ENCODE measurements at regions not wholly inside any gene's neighbourhood (a gene's known extent, or its start where the extent isn't known, plus 50 kb on each side); places are given as distances from the start of the nearest gene placed in this dataset.

DNA sequence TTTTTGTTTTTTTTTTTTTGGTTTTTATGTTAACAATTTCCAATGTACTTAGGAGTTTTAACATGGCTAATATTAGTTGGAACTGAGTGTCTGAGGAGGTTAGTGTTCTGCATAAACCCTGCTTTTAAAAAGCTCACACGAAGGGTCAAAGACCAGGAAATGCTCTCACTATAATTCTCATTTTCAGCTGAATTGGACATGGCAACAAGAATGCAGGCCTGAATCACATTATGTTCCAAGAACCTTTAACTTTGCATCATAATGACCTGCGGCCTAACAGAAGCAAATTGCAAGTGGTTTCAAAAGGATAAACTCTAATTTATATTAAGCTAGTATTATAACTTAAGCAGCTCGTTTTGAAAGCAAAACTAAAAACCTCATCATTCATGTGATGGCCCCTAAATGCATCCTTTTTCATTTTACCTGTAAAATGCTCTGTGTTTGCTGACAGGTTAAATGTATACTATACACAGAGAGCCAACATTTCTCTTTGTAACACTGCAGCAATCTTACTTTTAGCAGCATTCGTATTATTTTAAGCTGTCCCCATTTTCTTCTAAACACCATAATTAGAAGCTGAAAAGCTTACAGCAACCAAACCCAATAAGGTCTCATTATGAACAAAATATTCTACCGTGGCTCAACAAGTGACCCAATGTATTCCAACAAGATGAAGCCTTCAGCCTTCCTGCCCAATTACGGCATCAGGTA lies 242.8 kb upstream of the SP4 start (continued):
- no peak for TF ChIP-seq CBX3 (IDR thresholded peaks at IDR 0.05; ENCODE audit: low read depth)

DNA sequence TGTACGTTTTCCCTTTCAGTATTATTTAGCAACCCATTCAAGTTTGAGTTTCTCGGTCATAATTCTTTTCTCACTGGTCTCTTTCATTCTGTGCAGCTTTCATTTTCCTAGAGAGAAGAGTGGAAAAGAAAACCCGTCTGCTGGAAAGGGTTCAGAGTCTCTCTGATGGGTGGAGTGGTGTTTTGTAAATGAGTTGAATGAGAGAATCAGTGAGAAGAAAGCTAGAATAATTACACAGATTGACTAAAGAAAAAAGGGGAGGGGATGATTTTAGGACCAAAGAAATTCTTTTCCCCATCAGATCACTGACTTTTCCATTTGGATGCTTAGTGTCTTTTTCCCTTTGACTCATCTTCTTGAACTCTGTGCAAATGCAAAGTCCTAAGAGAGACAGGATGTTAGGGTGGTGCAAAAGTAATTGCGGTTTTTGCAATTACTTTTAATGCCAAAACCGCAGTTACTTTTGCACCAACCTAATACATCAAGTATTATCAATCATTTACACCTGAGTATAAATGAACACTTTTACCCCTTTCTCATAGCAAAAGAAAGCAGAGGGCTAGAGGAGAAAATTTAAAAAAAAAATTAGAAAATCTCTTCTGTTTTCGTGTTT lies 242.1 kb upstream of the SP4 start:
- TF ChIP-seq, protein P1, sequence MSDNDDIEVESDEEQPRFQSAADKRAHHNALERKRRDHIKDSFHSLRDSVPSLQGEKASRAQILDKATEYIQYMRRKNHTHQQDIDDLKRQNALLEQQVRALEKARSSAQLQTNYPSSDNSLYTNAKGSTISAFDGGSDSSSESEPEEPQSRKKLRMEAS (IDR thresholded peaks at IDR 0.05) = no peak
- TF ChIP-seq ZFX (IDR thresholded peaks at IDR 0.05) (no peak), FOSL1 (IDR thresholded peaks at IDR 0.05; ENCODE audit: low read depth) (no peak), SIN3A (IDR thresholded peaks at IDR 0.05; ENCODE audit: low read depth) (no peak), YY1 (IDR thresholded peaks at IDR 0.05; ENCODE audit: extremely low read depth, insufficient replicate concordance, low read depth, low read length) (no peak), JUND (IDR thresholded peaks at IDR 0.05) (no peak), POLR2AphosphoS5 (IDR thresholded peaks at IDR 0.05; ENCODE audit: low read depth, low read length) (no peak), SRF (IDR thresholded peaks at IDR 0.05; ENCODE audit: low read depth) (no peak), POLR2A (IDR thresholded peaks at IDR 0.05; ENCODE audit: borderline replicate concordance, extremely low read depth, insufficient read depth, insufficient read length) (no peak), SP1 (IDR thresholded peaks at IDR 0.05; ENCODE audit: low read depth) (no peak)
- TF ChIP-seq, protein P2, sequence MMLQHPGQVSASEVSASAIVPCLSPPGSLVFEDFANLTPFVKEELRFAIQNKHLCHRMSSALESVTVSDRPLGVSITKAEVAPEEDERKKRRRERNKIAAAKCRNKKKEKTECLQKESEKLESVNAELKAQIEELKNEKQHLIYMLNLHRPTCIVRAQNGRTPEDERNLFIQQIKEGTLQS (IDR thresholded peaks at IDR 0.05) = no peak
- TF ChIP-seq, protein P3, sequence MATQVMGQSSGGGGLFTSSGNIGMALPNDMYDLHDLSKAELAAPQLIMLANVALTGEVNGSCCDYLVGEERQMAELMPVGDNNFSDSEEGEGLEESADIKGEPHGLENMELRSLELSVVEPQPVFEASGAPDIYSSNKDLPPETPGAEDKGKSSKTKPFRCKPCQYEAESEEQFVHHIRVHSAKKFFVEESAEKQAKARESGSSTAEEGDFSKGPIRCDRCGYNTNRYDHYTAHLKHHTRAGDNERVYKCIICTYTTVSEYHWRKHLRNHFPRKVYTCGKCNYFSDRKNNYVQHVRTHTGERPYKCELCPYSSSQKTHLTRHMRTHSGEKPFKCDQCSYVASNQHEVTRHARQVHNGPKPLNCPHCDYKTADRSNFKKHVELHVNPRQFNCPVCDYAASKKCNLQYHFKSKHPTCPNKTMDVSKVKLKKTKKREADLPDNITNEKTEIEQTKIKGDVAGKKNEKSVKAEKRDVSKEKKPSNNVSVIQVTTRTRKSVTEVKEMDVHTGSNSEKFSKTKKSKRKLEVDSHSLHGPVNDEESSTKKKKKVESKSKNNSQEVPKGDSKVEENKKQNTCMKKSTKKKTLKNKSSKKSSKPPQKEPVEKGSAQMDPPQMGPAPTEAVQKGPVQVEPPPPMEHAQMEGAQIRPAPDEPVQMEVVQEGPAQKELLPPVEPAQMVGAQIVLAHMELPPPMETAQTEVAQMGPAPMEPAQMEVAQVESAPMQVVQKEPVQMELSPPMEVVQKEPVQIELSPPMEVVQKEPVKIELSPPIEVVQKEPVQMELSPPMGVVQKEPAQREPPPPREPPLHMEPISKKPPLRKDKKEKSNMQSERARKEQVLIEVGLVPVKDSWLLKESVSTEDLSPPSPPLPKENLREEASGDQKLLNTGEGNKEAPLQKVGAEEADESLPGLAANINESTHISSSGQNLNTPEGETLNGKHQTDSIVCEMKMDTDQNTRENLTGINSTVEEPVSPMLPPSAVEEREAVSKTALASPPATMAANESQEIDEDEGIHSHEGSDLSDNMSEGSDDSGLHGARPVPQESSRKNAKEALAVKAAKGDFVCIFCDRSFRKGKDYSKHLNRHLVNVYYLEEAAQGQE (IDR thresholded peaks at IDR 0.05; ENCODE audit: low read depth) = no peak
- Histone ChIP-seq H3K4me1 (ENCODE audit: control insufficient read depth in 1 of 2, insufficient read depth in 2 of 2, low read length in 2 of 2) (no peaks in the 10 kb centered on the region), H3K4me2 (ENCODE audit: low read length) (no peak overlapping the region), H3K36me3 (ENCODE audit: control insufficient read depth in 1 of 2, insufficient read depth in 2 of 2, low read length in 2 of 2) (no peaks in the 10 kb centered on the region), H3K79me2 (ENCODE audit: insufficient read depth, low read length) (no peaks in the 10 kb centered on the region), H3K9ac (ENCODE audit: low read length) (no peak overlapping the region), H3K27ac (ENCODE audit: low read depth, low read length) (no peak overlapping the region), H3K27me3 (ENCODE audit: insufficient read depth, low read length) (no peaks in the 10 kb centered on the region), H2AFZ (ENCODE audit: low read depth, low read length, poor library complexity, severe bottlenecking) (no peak overlapping the region), H3K9me3 (ENCODE audit: control insufficient read depth in 1 of 2, insufficient read depth in 1 of 2, low read depth in 1 of 2, low read length in 2 of 2) (no peaks in the 10 kb centered on the region), H3K9me2 (ENCODE audit: insufficient read depth) (no peaks in the 10 kb centered on the region), H3K4me3 (replicated peaks in 1 of 2; ENCODE audit: low read depth in 1 of 2, low read length in 2 of 2) (no peak overlapping the region), H4K20me1 (ENCODE audit: insufficient read depth) (no peaks in the 10 kb centered on the region)
- ATAC-seq (no peak), DNase-seq (ENCODE audit: low read depth, low spot score) (no peak)
- CTCF ChIA-PET = no interaction called here
- no TSS peak for BruUV-seq (replicated peaks)
- POLR2A ChIA-PET = no interaction called here
- RAD21 ChIA-PET (ENCODE audit: low non-redundant PET in 1 of 2, low total read pairs in 2 of 2, uncharacterized antibody in 2 of 2, unreplicated experiment in 2 of 2) = no interaction called here
- intact Hi-C loops (cut with micrococcal nuclease) = no loop called here

Data from HCT116 (cell line).